ENCODE measurements at regions not wholly inside any gene's neighbourhood (a gene's known extent, or its start where the extent isn't known, plus 50 kb on each side); places are given as distances from the start of the nearest gene placed in this dataset.

- Histone ChIP-seq H3K79me2 (ENCODE audit: low read length) (no peaks in the 10 kb centered on the region), H3K4me1 (ENCODE audit: low read length) (peaks cover 67% of the 10 kb centered on the region), H2AFZ (ENCODE audit: low read depth, low read length) (no peak overlapping the region), H3K27me3 (ENCODE audit: low read depth, low read length) (no peaks in the 10 kb centered on the region), H3K4me3 (ENCODE audit: low read length) (no peak overlapping the region), H3K9me3 (ENCODE audit: insufficient read depth, low read length) (no peaks in the 10 kb centered on the region), H3K27ac (ENCODE audit: low read length) (no peak overlapping the region), H3K9ac (ENCODE audit: low read length) (no peak overlapping the region), H3K36me3 (replicated peaks; ENCODE audit: low read depth, low read length) (no peaks in the 10 kb centered on the region), H4K20me1 (ENCODE audit: insufficient read depth, low read length) (no peaks in the 10 kb centered on the region), H3K4me2 (ENCODE audit: low read length) (peak overlapping the region; percentile 64)
- no peak for TF ChIP-seq EZH2phosphoT487 (IDR thresholded peaks at IDR 0.05; ENCODE audit: low read depth)
- TF ChIP-seq CTCF (IDR thresholded peaks at IDR 0.05; ENCODE audit: low read depth, low read length) = no peak
Measured at GRCh38 chr11:47918882-47919495, 61.4 kb upstream of the PTPRJ start.

GRCh38 chr11:47918370-47918690, 62.0 kb upstream of the PTPRJ start:
- TF ChIP-seq EZH2phosphoT487 (IDR thresholded peaks at IDR 0.05; ENCODE audit: low read depth) = no peak
- TF ChIP-seq CTCF (IDR thresholded peaks at IDR 0.05; ENCODE audit: low read depth, low read length) = no peak
- Histone ChIP-seq H3K27ac (ENCODE audit: low read length) (0 out of 2 replicates have a peak overlapping the region, but pooled peaks have one; percentile 17), H3K27me3 (ENCODE audit: low read depth, low read length) (no peaks in the 10 kb centered on the region), H3K36me3 (replicated peaks; ENCODE audit: low read depth, low read length) (no peaks in the 10 kb centered on the region), H3K4me1 (ENCODE audit: low read length) (peaks cover 67% of the 10 kb centered on the region), H3K4me3 (ENCODE audit: low read length) (peak overlapping the region; percentile 47), H3K79me2 (ENCODE audit: low read length) (no peaks in the 10 kb centered on the region), H3K9ac (ENCODE audit: low read length) (peak overlapping the region; percentile 42), H4K20me1 (ENCODE audit: insufficient read depth, low read length) (no peaks in the 10 kb centered on the region), H3K9me3 (ENCODE audit: insufficient read depth, low read length) (no peaks in the 10 kb centered on the region), H3K4me2 (ENCODE audit: low read length) (peak overlapping the region; percentile 64), H2AFZ (ENCODE audit: low read depth, low read length) (peak overlapping the region; percentile 43; the same call in 1 of the 2 replicates)

GRCh38 chr11:47917599-47918369, 62.6 kb upstream of the PTPRJ start:
- peak overlapping the region; percentile 47 for H3K4me3 ChIP-seq (ENCODE audit: low read length)
- H2AFZ ChIP-seq (ENCODE audit: low read depth, low read length) = peak overlapping the region; percentile 43; the same call in 1 of the 2 replicates
- H3K36me3 ChIP-seq (replicated peaks; ENCODE audit: low read depth, low read length) = no peaks in the 10 kb centered on the region
- TF ChIP-seq CTCF (IDR thresholded peaks at IDR 0.05; ENCODE audit: low read depth, low read length) (no peak), EZH2phosphoT487 (IDR thresholded peaks at IDR 0.05; ENCODE audit: low read depth) (no peak)
- no peaks in the 10 kb centered on the region for H3K9me3 ChIP-seq (ENCODE audit: insufficient read depth, low read length)
- peaks cover 70% of the 10 kb centered on the region for H3K4me1 ChIP-seq (ENCODE audit: low read length)
- no peaks in the 10 kb centered on the region for H4K20me1 ChIP-seq (ENCODE audit: insufficient read depth, low read length)
- peak overlapping the region; percentile 42 for H3K9ac ChIP-seq (ENCODE audit: low read length)
- H3K27me3 ChIP-seq (ENCODE audit: low read depth, low read length) = no peaks in the 10 kb centered on the region
- no peaks in the 10 kb centered on the region for H3K79me2 ChIP-seq (ENCODE audit: low read length)
- H3K4me2 ChIP-seq (ENCODE audit: low read length) = peak overlapping the region; percentile 64
- 0 out of 2 replicates have a peak overlapping the region, but pooled peaks have one; percentile 17 for H3K27ac ChIP-seq (ENCODE audit: low read length)

GRCh38 chr11:47916361-47916841, 64.0 kb upstream of the PTPRJ start:
- H3K27me3 ChIP-seq (ENCODE audit: low read depth, low read length) = no peaks in the 10 kb centered on the region
- H2AFZ ChIP-seq (ENCODE audit: low read depth, low read length) = no peak overlapping the region
- H3K79me2 ChIP-seq (ENCODE audit: low read length) = no peaks in the 10 kb centered on the region
- TF ChIP-seq CTCF (IDR thresholded peaks at IDR 0.05; ENCODE audit: low read depth, low read length) (no peak), EZH2phosphoT487 (IDR thresholded peaks at IDR 0.05; ENCODE audit: low read depth) (no peak)
- H4K20me1 ChIP-seq (ENCODE audit: insufficient read depth, low read length) = no peaks in the 10 kb centered on the region
- no peak overlapping the region for H3K27ac ChIP-seq (ENCODE audit: low read length)
- H3K9me3 ChIP-seq (ENCODE audit: insufficient read depth, low read length) = no peaks in the 10 kb centered on the region
- no peak overlapping the region for H3K4me2 ChIP-seq (ENCODE audit: low read length)
- H3K36me3 ChIP-seq (replicated peaks; ENCODE audit: low read depth, low read length) = no peaks in the 10 kb centered on the region
- no peak overlapping the region for H3K9ac ChIP-seq (ENCODE audit: low read length)
- peaks cover 78% of the 10 kb centered on the region for H3K4me1 ChIP-seq (ENCODE audit: low read length)
- H3K4me3 ChIP-seq (ENCODE audit: low read length) = no peak overlapping the region

Measured in OCI-LY3 (cell line).